Prostate gland (tissue), 2 donors: ENCODE measurements at regions not wholly inside any gene's neighbourhood (a gene's known extent, or its start where the extent isn't known, plus 50 kb on each side); places are given as distances from the start of the nearest gene placed in this dataset.

ENCODE experiments used
- CTCF ChIP-seq, 4 experiments: fragments of 200-600 bp in 2 of 4; fragments of 450-650 bp in 2 of 4; sonication (generic) in 2 of 4; IDR thresholded peaks; 1 replicate in 3 of 4; 2 replicates in 1 of 4; pipeline ENCODE4 v1.5.1; 2016 to 2019; ENCODE audit warnings: antibody characterized with exemption in 4 of 4, mild to moderate bottlenecking in 2 of 4, moderate library complexity in 2 of 4
- POLR2A ChIP-seq: fragments of 450-650 bp; IDR thresholded peaks from one replicate; pipeline ENCODE4 v1.6.1; 2016; ENCODE audit warnings: antibody characterized with exemption, mild to moderate bottlenecking
- POLR2AphosphoS5 ChIP-seq: sonication (generic); formaldehyde crosslinking; IDR thresholded peaks from one replicate; pipeline ENCODE4 v1.6.1; 2017; ENCODE audit warnings: antibody characterized with exemption

GRCh38 chr6:14239097-14239496 lies 121.5 kb downstream of the CD83 start:
- TF ChIP-seq POLR2A (no peak), CTCF (IDR thresholded peaks at IDR 0.05) (no peak), POLR2AphosphoS5 (no peak)
